MM.1S (cell line): ENCODE measurements at regions not wholly inside any gene's neighbourhood (a gene's known extent, or its start where the extent isn't known, plus 50 kb on each side); places are given as distances from the start of the nearest gene placed in this dataset.

Experiments used
- CTCF ChIP-seq: fragments of 300-600 bp; sonication (generic); IDR thresholded peaks from 2 replicates; pipeline ENCODE4 v1.5.1; 2016; ENCODE audit warnings: antibody characterized with exemption, low read length, mixed read lengths
- EZH2 ChIP-seq: fragments of 300-600 bp; sonication (generic); optimal IDR thresholded peaks from 2 replicates; pipeline ENCODE3; 2017; ENCODE audit warnings: low read depth, mild to moderate bottlenecking, antibody characterized with exemption, low read length, mixed read lengths
- EZH2phosphoT487 ChIP-seq: fragments of 300-600 bp; sonication (generic); IDR thresholded peaks from 2 replicates; pipeline ENCODE4 v1.6.1; 2018; ENCODE audit warnings: antibody characterized with exemption, low read length

DNA sequence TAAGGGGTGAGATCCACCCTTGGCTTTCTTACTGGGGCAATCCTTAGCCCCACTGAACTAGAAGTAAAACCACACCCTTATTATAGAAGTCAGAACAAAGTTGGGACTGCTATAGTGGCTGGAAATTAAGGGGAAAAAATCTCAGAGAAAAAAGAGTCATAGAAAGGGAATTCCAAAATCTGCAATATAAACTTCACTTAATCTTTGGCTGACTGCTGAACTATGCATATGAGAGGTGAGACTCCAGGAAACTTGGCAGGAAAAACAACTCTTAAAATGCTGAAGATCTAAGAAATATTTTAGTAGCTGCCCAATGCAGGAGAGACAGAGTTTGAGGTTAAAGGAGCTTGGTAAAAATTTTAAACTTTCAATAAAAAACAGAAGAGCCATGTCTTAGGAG is 201.8 kb upstream of the FN1 start:
- TF ChIP-seq CTCF: no peak
- no peak for TF ChIP-seq EZH2
- no peak for TF ChIP-seq EZH2phosphoT487
